Omental fat pad (tissue), 3 donors: ENCODE measurements at regions not wholly inside any gene's neighbourhood (a gene's known extent, or its start where the extent isn't known, plus 50 kb on each side); places are given as distances from the start of the nearest gene placed in this dataset.
A peak's percentile ranks its signal among the peaks of the same experiment; 100 is the strongest.

Source experiments
- ATAC-seq: fragments of 150-250 bp; one replicate; pipeline ENCODE4 v1.9.1; 2016; ENCODE audit warnings: mild to moderate bottlenecking, moderate library complexity; ENCODE audit not compliant: low FRiP score
- DNase-seq: peaks from one replicate; pipeline ENCODE4 v3.0.0-alpha.2; 2019; ENCODE audit warnings: low spot score
- CTCF ChIP-seq, 3 donors: fragments of 450-650 bp; IDR thresholded peaks; one replicate each; pipeline ENCODE4 v1.5.1; 2016 to 2017; ENCODE audit warnings: antibody characterized with exemption in 3 of 3, mild to moderate bottlenecking in 3 of 3, moderate library complexity in 2 of 3

DNA sequence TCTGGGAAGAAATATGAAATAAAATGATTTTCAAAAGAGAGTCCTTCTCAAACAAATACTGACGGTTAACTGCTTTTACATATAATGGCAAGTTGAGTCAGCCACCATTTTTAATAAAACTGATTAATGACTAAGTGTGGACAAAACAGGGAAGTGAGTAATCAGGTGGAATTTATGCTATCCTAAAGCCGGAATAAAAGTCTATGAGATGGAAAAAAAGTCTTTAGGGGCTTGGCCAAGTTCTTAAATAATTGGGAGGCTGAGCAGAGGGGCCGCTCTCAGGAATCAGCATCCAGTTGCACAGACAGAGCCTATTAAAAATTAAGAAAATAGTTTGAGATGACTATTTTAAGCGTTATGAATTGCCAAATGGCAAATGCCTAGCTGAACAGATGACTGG is 58.6 kb upstream of the AFF3 start:
- no peak for DNase-seq
- no peak for ATAC-seq
- no peak for TF ChIP-seq CTCF (IDR thresholded peaks at IDR 0.05)

DNA sequence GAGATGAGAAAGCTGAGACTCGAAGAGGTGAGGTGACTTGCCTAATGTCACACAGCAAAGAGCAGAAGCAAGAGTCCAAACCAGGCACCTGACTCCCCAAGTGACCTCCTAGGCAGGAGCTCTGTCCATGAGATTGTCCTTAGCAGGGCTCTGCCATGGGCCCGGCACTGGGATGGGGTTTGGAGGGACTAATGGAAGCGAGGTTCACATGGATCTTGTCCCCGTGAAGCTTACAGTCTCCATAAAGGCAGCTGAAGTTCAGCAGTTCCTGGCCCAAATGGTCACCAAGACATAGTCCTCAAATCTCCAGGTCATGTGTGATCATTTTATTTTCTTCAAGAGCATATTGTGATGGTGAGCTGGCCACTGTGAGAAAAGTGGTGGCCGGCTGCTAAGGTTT is 57.0 kb upstream of the AFF3 start:
- TF ChIP-seq CTCF (IDR thresholded peaks at IDR 0.05): no peak
- no peak for DNase-seq
- no peak for ATAC-seq

DNA sequence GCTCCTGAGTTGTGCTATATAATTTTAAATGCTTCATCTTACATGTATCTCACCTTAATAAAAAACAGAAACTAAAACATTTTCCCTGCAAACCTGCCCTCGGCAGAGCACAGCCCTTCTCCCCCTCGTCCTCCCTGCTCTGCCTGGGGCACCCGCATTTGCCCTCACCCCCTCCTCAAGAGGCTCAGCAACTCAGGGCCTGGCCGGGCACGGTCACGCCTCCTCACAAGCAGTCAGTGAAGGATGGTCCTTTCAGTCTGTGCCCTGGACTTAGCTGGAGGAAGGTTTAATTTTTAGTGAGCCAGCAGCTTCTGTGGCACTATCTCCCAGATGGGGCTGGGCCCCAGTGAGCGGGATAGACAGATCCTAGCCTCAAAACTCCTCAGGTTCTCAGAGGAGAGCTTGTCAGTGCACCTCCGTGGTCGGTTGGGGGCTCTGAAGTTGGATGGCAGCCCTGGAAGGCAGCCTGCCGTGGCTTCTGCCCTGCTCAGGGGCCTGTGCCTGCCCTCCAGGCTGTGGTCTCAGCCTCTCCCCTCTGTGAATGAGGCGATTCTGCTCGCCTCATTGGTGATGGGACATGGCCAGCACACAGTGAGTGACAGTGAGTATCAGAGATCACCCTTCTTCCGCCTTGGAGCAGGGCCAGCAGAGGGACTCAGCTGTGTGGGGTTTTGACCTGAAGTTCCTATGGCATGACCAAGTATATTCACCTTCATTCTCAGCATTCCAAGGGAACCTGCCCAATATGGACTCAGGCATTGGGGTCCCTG is 56.3 kb upstream of the AFF3 start:
- no peak for DNase-seq
- no peak for TF ChIP-seq CTCF (IDR thresholded peaks at IDR 0.05)
- no peak for ATAC-seq

- ATAC-seq: peak; percentile 56
- DNase-seq: no peak
- TF ChIP-seq CTCF (IDR thresholded peaks at IDR 0.05): no peak
These were observed 55.3 kb upstream of the AFF3 start for GRCh38 chr2:100197631-100198153.

DNA sequence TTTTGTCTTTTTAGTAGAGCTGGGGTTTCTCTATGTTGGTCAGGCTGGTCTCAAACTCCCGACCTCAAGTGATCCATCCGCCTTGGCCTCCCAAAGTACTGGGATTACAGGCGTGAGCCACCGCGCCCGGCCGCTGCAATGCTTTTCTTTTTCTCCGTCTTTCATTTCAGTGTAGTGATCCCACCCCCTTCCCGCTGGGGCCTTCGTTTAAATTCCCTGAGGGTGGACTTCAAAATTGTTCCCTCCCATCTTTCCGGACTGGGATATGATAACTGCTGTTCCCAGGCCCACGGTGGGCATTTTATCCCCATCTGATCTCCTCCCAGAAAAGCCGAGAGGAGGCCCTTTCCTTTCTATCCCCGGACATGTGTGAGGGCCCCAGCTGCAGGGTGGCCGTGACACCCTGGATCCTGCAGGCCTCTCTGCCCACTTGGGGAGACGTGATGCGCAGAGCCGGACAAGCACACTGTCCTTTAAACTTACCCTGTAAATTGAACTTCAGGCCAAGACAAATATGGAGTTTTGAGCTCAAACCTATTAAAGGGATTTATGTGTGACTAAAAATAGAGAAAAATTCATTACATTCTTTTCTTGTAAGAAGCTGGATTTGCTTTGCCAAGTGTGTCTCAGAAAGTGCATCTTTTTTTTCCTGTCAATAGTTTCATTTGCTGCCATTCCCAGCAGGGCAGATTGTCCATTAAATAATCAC is 54.5 kb upstream of the AFF3 start:
- DNase-seq (no peak), ATAC-seq (no peak)
- no peak for TF ChIP-seq CTCF (IDR thresholded peaks at IDR 0.05)

- no peak for DNase-seq
- no peak for TF ChIP-seq CTCF (IDR thresholded peaks at IDR 0.05)
- no peak for ATAC-seq
These were observed 53.6 kb upstream of the AFF3 start for GRCh38 chr2:100195942-100196341.
